HUES64 (cell line): ENCODE measurements at regions not wholly inside any gene's neighbourhood (a gene's known extent, or its start where the extent isn't known, plus 50 kb on each side); places are given as distances from the start of the nearest gene placed in this dataset.

Experiments
- H3K27ac ChIP-seq: 2 replicates; pipeline ENCODE4 v1.7.0; 2013; ENCODE audit warnings: low read depth, low read length, inconsistent platforms
- H3K27me3 ChIP-seq: 2 replicates; pipeline ENCODE4 v1.6.1; 2013; ENCODE audit warnings: mild to moderate bottlenecking, low read length; ENCODE audit not compliant: insufficient read depth
- H3K36me3 ChIP-seq: 2 replicates; pipeline ENCODE4 v1.6.1; 2013; ENCODE audit warnings: mild to moderate bottlenecking, low read length; ENCODE audit not compliant: insufficient read depth
- H3K4me1 ChIP-seq: 2 replicates; pipeline ENCODE4 v1.6.1; 2013; ENCODE audit warnings: mild to moderate bottlenecking, low read length, moderate library complexity; ENCODE audit not compliant: insufficient read depth
- H3K4me3 ChIP-seq: 2 replicates; pipeline ENCODE4 v1.5.1; 2013; ENCODE audit warnings: mild to moderate bottlenecking, low read length, moderate library complexity
- H3K9ac ChIP-seq: 2 replicates; pipeline ENCODE4 v1.6.1; 2013; ENCODE audit warnings: mild to moderate bottlenecking, low read depth, low read length
- H3K9me3 ChIP-seq: 2 replicates; pipeline ENCODE4 v1.6.1; 2013; ENCODE audit warnings: low read depth, low read length; ENCODE audit not compliant: insufficient read depth
- WGBS: fragments of 150-250, 120-280 bp; methylation state at CpG from one replicate; pipeline ENCODE4 v1.1.7; 2013; ENCODE audit warnings: missing lambda C conversion rate; 5-methylcytosine and 5-hydroxymethylcytosine counted together

DNA sequence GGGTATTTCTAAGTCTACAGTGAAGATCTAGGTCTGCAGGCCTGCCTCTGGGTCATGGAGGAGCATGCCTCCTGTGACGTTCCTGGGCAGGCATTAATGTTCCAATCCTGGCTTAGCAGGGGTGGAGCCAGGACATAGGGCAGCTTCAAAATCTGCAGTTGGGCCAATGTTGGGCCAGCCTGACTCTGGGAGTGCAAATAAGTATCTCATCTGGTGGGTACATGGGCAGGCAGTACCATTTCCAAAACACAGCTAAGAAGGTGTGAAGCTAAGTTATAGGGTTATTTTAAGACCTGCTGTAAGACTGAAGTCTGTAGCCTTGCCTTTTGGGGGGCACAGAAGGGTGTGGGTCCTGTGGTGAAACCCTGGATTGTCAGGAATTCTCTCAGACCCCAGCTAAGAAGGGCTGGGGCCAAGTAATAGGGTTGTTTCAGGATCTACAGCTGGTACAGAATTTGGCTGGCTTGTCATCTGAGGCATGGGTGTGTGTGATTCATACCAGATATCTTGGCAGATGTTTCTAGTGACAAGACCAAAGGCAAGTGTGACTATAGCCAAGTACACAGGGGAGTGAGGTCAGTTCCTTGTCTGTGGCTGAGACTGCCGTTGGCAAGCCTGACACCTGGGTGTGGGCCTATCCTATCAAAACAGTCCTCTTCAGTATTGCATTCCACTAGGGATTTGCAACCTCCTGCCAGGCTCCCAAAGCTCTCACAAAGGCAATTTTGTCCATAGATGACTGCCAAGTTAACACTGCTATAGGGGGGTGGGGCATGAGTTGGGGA is 468.7 kb upstream of the B3GALT2 start:
- no peak overlapping the region for H3K4me3 ChIP-seq
- 94% methylated on average over 2 of the region's 2 CpGs for WGBS
- no peaks in the 10 kb centered on the region for H3K36me3 ChIP-seq
- no peaks in the 10 kb centered on the region for H3K4me1 ChIP-seq
- H3K9me3 ChIP-seq, result no peaks in the 10 kb centered on the region; the same call in 1 of the 2 replicates
- H3K9ac ChIP-seq, result no peak overlapping the region
- no peak overlapping the region for H3K27ac ChIP-seq
- H3K27me3 ChIP-seq, result no peaks in the 10 kb centered on the region

DNA sequence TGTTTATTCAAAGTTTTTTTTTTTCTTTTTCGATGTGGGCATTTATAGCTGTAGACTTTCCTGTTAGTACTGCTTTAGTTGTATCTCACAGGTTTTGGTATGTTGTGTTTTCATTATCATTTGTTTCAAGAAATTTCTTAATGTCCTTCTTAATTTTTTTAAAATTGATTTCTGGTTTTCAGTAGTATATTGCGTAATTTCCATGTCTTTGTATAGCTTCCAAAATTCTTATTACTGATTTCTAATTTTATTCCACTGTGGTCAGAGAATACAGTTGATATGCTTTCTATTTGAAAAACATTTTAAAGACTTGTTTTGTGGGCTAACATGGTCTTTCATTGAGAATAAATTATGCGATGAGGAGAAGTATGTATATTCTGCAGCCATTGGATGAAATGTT is 463.2 kb upstream of the B3GALT2 start:
- Histone ChIP-seq H3K4me3 (no peak overlapping the region), H3K9me3 (no peaks in the 10 kb centered on the region; the same call in 1 of the 2 replicates), H3K27ac (no peak overlapping the region), H3K36me3 (no peaks in the 10 kb centered on the region), H3K9ac (no peak overlapping the region), H3K4me1 (no peaks in the 10 kb centered on the region), H3K27me3 (no peaks in the 10 kb centered on the region)
- WGBS, result 96% methylated on average over 1 of the region's 3 CpGs

DNA sequence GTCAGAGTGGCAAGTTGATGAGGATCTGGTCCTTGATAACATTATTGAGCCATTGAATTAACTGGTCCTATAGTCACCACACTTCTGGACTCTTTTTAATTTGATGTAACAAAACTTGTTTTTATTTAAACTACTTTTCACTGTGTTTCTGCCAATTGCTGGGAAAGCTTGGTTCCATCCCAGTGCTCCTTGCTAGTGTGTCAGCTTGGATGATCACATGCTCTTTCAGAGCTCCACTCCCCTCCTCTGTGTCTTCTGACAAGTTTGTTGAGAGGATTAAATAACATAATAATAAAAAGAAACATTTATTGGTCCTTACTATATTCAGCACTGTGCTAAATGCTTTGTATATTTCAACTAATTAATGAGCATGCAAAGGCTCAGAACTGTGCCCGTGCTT is 448.5 kb upstream of the B3GALT2 start:
- no peak overlapping the region for H3K4me3 ChIP-seq
- no CpG with 5 or more reads among the region's 1 CpG for WGBS
- H3K27me3 ChIP-seq, result no peaks in the 10 kb centered on the region
- peaks cover 2% of the 10 kb centered on the region; the same call in 1 of the 2 replicates for H3K4me1 ChIP-seq
- no peaks in the 10 kb centered on the region for H3K9me3 ChIP-seq
- H3K27ac ChIP-seq, result no peak overlapping the region
- no peaks in the 10 kb centered on the region for H3K36me3 ChIP-seq
- no peak overlapping the region for H3K9ac ChIP-seq

DNA sequence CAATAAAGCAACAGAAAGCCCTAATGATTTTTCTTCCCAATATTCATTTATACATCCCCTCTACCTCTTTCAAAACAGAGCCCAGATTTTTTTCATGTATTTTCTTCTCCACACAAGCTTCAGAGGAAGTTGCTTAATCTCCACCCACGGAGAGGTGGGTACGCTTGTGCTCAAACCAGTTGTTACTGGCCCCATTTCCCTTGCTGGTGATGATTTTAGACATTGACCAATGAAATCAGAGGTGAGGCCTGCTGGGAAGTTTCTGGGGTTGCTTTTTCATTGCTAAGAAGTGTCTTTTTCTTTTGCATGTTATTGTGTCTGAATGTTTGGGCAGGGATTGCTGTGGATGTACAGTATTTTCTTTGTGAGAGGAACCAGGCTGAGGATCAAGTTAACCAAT is 448.1 kb upstream of the B3GALT2 start:
- H3K27me3 ChIP-seq, result no peaks in the 10 kb centered on the region
- H3K9ac ChIP-seq, result no peak overlapping the region
- no peaks in the 10 kb centered on the region for H3K9me3 ChIP-seq
- H3K4me3 ChIP-seq, result no peak overlapping the region
- H3K4me1 ChIP-seq, result peaks cover 6% of the 10 kb centered on the region; the same call in 1 of the 2 replicates
- H3K36me3 ChIP-seq, result no peaks in the 10 kb centered on the region
- H3K27ac ChIP-seq, result no peak overlapping the region
- WGBS, result 88% methylated on average over 2 of the region's 2 CpGs

DNA sequence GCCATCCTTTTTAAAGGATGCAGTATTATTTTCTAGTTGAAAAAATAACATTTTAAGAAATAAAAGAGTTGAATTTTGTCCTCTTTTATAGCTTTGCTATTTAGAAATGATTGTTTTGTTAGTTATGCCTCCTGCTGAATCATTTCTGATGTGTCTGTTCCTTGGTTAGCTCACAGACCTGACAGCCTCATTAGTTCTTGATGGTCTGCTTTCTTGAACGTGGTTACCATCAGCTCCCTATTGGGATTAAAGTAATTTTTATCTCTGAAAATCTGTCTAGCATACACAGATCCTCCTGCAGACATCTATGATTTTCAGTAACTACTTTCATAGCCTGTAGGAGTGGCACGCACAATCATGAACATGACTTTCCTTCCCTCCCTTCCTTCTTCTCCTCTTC is 447.6 kb upstream of the B3GALT2 start:
- Histone ChIP-seq H3K9me3 (no peaks in the 10 kb centered on the region), H3K9ac (no peak overlapping the region), H3K27me3 (no peaks in the 10 kb centered on the region), H3K4me1 (peaks cover 8% of the 10 kb centered on the region; the same call in 1 of the 2 replicates), H3K4me3 (no peak overlapping the region), H3K36me3 (no peaks in the 10 kb centered on the region), H3K27ac (no peak overlapping the region)
- 72% methylated on average over 2 of the region's 2 CpGs for WGBS

DNA sequence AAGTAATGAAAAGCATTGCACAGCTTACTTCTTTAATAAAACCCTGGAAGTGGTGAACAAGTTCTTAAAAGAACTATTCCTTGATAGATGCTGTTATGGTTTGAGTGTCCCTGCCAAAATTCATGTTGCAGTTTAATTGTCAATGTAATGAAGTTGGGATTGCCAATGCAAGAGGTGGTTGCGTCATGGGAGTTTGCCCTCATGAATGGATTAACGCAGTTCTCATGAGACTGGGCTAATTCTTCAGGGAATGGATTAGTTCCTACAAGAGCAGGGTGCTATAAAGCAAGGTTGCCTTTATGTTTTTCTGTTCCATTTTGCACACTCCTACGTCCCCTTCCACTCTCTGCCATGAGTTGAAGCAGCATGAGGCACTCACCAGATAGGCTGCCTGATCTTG is 446.7 kb upstream of the B3GALT2 start:
- 93% methylated on average over 3 of the region's 3 CpGs for WGBS
- H3K36me3 ChIP-seq, result no peaks in the 10 kb centered on the region
- no peaks in the 10 kb centered on the region for H3K9me3 ChIP-seq

DNA sequence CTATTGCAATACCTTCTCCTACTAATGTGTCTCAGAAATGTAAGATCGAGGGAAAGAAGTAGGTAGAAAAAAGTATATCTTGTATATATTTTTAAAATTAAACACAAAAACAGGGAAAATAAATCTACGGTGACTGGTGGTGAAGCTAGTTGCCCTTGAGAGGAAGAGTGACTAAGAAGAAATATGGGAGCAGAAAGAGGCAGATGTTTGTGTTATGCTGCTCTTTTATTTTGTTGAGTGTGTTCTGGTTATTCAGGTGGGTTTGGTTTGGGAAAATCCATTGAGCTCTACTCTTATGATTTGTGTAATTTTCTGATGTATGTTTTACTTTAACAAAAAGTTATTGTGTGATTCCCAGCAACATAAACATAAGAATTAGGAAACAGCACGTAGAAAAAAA is 444.9 kb upstream of the B3GALT2 start:
- Histone ChIP-seq H3K4me1 (peaks cover 12% of the 10 kb centered on the region; the same call in 1 of the 2 replicates), H3K4me3 (no peak overlapping the region), H3K9ac (no peak overlapping the region), H3K27ac (no peak overlapping the region), H3K9me3 (no peaks in the 10 kb centered on the region), H3K36me3 (no peaks in the 10 kb centered on the region), H3K27me3 (no peaks in the 10 kb centered on the region)
- 98% methylated on average over 1 of the region's 3 CpGs for WGBS

More for the DNA sequence above, 446.7 kb upstream of the B3GALT2 start:
- no peak overlapping the region for H3K9ac ChIP-seq
- no peak overlapping the region for H3K4me3 ChIP-seq
- H3K27ac ChIP-seq, result no peak overlapping the region
- peaks cover 8% of the 10 kb centered on the region; the same call in 1 of the 2 replicates for H3K4me1 ChIP-seq
- H3K27me3 ChIP-seq, result no peaks in the 10 kb centered on the region

DNA sequence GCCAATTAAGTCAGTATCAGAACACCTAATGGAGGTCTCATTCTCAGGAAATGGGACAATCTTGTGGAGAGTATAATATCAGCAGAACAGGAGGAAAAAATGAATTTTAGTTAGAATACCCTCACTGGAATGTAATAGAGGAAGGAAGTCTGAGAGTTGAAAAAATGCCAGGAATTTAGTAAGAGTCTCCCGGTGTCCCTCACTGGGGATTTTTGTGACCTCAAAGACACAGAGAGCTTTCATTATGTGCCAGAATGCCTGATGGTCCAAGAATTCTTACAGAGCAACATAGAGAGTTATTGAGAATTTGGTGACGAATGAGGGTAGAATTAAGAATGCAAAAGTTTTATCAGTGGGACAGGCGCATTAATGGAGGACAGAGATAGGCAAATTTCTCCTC is 443.5 kb upstream of the B3GALT2 start:
- WGBS, result 80% methylated on average over 2 of the region's 3 CpGs

DNA sequence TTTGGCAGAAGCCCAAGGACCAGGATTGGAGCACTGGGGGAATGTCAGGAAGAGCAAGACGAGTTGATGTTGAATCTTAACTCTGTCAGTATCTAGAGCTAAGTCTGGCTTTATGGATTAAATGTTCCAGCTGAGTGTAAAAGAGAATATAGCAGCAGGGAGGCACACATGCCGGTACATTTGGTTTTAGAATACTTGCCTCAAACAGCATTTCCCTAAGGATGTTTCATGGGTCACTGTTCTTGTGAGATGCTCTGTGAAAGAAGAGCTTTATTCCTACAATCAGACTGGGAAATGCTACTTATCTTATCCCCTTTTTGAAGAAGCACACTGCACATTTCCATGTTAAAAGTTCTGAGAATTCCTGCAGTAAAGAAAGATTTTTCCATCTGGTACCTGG is 440.3 kb upstream of the B3GALT2 start:
- H3K9ac ChIP-seq, result no peak overlapping the region
- 90% methylated on average over 2 of the region's 2 CpGs for WGBS
- H3K27ac ChIP-seq, result no peak overlapping the region
- no peaks in the 10 kb centered on the region for H3K27me3 ChIP-seq
- H3K36me3 ChIP-seq, result no peaks in the 10 kb centered on the region
- H3K4me3 ChIP-seq, result no peak overlapping the region
- H3K9me3 ChIP-seq, result no peaks in the 10 kb centered on the region
- H3K4me1 ChIP-seq, result peaks cover 12% of the 10 kb centered on the region; the same call in 1 of the 2 replicates

More for the DNA sequence above, 443.5 kb upstream of the B3GALT2 start:
- H3K36me3 ChIP-seq, result no peaks in the 10 kb centered on the region
- no peak overlapping the region for H3K27ac ChIP-seq
- no peaks in the 10 kb centered on the region for H3K27me3 ChIP-seq
- peaks cover 12% of the 10 kb centered on the region; the same call in 1 of the 2 replicates for H3K4me1 ChIP-seq
- H3K9ac ChIP-seq, result no peak overlapping the region
- no peaks in the 10 kb centered on the region for H3K9me3 ChIP-seq
- no peak overlapping the region for H3K4me3 ChIP-seq

DNA sequence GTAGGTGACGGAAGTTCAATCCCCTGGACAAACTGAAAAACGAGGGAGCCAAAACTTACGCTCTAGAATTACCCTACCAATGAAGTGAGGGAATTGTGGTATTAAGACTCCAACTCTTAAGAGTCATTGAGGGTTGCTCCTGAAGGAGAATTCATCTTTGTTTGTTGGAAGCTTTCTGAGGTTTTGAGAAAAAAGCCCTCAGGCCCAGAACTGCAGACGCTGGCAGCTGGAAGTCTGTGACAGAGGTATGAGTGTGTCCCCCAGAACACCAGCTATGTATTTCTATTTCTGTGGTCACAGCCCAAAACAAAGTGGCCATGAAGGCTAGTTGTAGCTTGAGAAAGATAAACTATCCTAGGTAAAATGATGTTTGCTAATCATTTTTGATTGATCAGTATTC is 438.8 kb upstream of the B3GALT2 start:
- Histone ChIP-seq H3K36me3 (no peaks in the 10 kb centered on the region), H3K9me3 (no peaks in the 10 kb centered on the region), H3K4me1 (peaks cover 12% of the 10 kb centered on the region; the same call in 1 of the 2 replicates), H3K27me3 (no peaks in the 10 kb centered on the region), H3K4me3 (no peak overlapping the region), H3K9ac (no peak overlapping the region), H3K27ac (no peak overlapping the region)
- 85% methylated on average over 4 of the region's 4 CpGs for WGBS

DNA sequence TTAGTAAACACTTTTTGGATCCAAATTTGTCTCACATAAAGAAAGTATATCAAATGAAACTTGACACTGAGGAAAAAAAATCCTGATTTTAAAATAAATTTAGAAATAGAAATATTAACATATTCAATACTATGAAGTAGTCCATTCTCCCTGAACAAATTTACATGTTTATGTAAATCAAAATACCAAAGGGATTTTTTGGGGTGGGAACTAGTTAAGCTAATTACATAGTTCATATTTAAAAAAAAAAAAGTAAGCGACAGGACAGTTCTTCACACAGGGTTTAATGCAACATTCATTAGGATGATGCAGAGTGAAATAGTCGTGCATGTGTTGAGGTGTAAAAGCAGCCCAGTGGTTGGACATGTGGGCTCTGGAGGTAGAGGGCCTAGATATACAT is 433.5 kb upstream of the B3GALT2 start:
- no peaks in the 10 kb centered on the region for H3K9me3 ChIP-seq
- H3K4me1 ChIP-seq, result no peaks in the 10 kb centered on the region
- H3K27ac ChIP-seq, result no peak overlapping the region
- H3K27me3 ChIP-seq, result no peaks in the 10 kb centered on the region
- no peak overlapping the region for H3K9ac ChIP-seq
- WGBS, result 100% methylated on average over 2 of the region's 2 CpGs
- H3K4me3 ChIP-seq, result no peak overlapping the region
- H3K36me3 ChIP-seq, result no peaks in the 10 kb centered on the region
